ENCODE measurements at regions not wholly inside any gene's neighbourhood (a gene's known extent, or its start where the extent isn't known, plus 50 kb on each side); places are given as distances from the start of the nearest gene placed in this dataset.

- Histone ChIP-seq H3K4me3 (ENCODE audit: low read length) (no peak overlapping the region), H3K4me1 (ENCODE audit: control insufficient read depth in 2 of 2, insufficient read depth in 2 of 2, low read length in 2 of 2) (no peaks in the 10 kb centered on the region), H3K27ac (ENCODE audit: low read depth, low read length) (no peak overlapping the region), H3K36me3 (ENCODE audit: control insufficient read depth in 2 of 3, insufficient read depth in 3 of 3, low read length in 3 of 3) (no peaks in the 10 kb centered on the region), H3K27me3 (ENCODE audit: control insufficient read depth in 2 of 2, insufficient read depth in 2 of 2, low read length in 2 of 2) (no peaks in the 10 kb centered on the region), H3K9me3 (ENCODE audit: control insufficient read depth in 2 of 3, low read length in 3 of 3) (no peaks in the 10 kb centered on the region)
- Mint-ChIP-seq H3K36me3 (no peaks in the 10 kb centered on the region), H3K4me3 (no peak overlapping the region), H3K27ac (no peak overlapping the region), H3K4me1 (no peaks in the 10 kb centered on the region), H3K9me3 (peaks cover 0 to 7% (median 0%) of the 10 kb centered on the region in 11 donors), H3K27me3 (peaks cover 0 to 10% (median 5%) of the 10 kb centered on the region in 5 donors)
- DNase-seq = no peak
- CTCF ChIA-PET = no interaction called here
- intact Hi-C loops (cut with micrococcal nuclease) = no loop called here
- POLR2A ChIA-PET = no interaction called here
- ATAC-seq = no peak
These were observed 58.6 kb upstream of the CXCL8 start for GRCh38 chr4:73681776-73682175.

GRCh38 chr4:73682508-73682907 lies 57.9 kb upstream of the CXCL8 start:
- Histone ChIP-seq H3K27me3 (ENCODE audit: control insufficient read depth in 2 of 2, insufficient read depth in 2 of 2, low read length in 2 of 2) (no peaks in the 10 kb centered on the region), H3K27ac (ENCODE audit: low read depth, low read length) (no peak overlapping the region), H3K9me3 (ENCODE audit: control insufficient read depth in 2 of 3, low read length in 3 of 3) (no peaks in the 10 kb centered on the region), H3K36me3 (ENCODE audit: control insufficient read depth in 2 of 3, insufficient read depth in 3 of 3, low read length in 3 of 3) (no peaks in the 10 kb centered on the region), H3K4me3 (ENCODE audit: low read length) (no peak overlapping the region), H3K4me1 (ENCODE audit: control insufficient read depth in 2 of 2, insufficient read depth in 2 of 2, low read length in 2 of 2) (no peaks in the 10 kb centered on the region)
- POLR2A ChIA-PET = no interaction called here
- H3K4me1 Mint-ChIP-seq = no peaks in the 10 kb centered on the region
- intact Hi-C loops (cut with micrococcal nuclease) = no loop called here
- H3K4me3 Mint-ChIP-seq = no peak overlapping the region
- no peak overlapping the region for H3K27ac Mint-ChIP-seq
- H3K36me3 Mint-ChIP-seq = no peaks in the 10 kb centered on the region
- DNase-seq = no peak
- peaks cover 0 to 10% (median 5%) of the 10 kb centered on the region in 5 donors for H3K27me3 Mint-ChIP-seq
- ATAC-seq = no peak
- H3K9me3 Mint-ChIP-seq = peaks cover 0 to 7% (median 0%) of the 10 kb centered on the region in 11 donors
- CTCF ChIA-PET = no interaction called here

DNA sequence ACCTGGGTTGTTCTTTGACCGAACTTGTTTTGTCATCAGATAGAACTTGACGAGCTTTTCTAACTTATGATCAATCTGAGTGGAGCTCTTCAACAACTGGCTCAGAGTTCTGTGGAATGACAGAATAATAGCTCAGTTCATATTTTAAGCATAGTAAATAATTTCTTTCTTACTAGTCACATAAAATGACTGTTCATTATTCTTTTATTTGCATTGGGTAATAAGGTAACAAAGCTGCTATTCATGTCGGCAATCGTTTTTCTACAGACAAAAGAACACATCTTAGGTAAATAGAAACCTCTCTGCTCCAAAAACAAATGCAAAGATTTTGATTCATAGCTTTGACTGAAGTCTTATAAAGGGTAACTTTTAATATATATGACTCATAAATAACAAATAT lies 57.3 kb upstream of the CXCL8 start:
- H3K36me3 Mint-ChIP-seq = no peaks in the 10 kb centered on the region
- no peaks in the 10 kb centered on the region for H3K4me1 Mint-ChIP-seq
- Histone ChIP-seq H3K4me3 (ENCODE audit: low read length) (no peak overlapping the region), H3K4me1 (ENCODE audit: control insufficient read depth in 2 of 2, insufficient read depth in 2 of 2, low read length in 2 of 2) (no peaks in the 10 kb centered on the region), H3K27ac (ENCODE audit: low read depth, low read length) (no peak overlapping the region), H3K27me3 (ENCODE audit: control insufficient read depth in 2 of 2, insufficient read depth in 2 of 2, low read length in 2 of 2) (no peaks in the 10 kb centered on the region), H3K9me3 (ENCODE audit: control insufficient read depth in 2 of 3, low read length in 3 of 3) (no peaks in the 10 kb centered on the region), H3K36me3 (ENCODE audit: control insufficient read depth in 2 of 3, insufficient read depth in 3 of 3, low read length in 3 of 3) (no peaks in the 10 kb centered on the region)
- no peak overlapping the region for H3K4me3 Mint-ChIP-seq
- POLR2A ChIA-PET = no interaction called here
- peaks cover 0 to 10% (median 5%) of the 10 kb centered on the region in 5 donors for H3K27me3 Mint-ChIP-seq
- ATAC-seq (no peak), DNase-seq (no peak)
- H3K27ac Mint-ChIP-seq = no peak overlapping the region
- peaks cover 0 to 7% (median 0%) of the 10 kb centered on the region in 11 donors for H3K9me3 Mint-ChIP-seq
- intact Hi-C loops (cut with micrococcal nuclease) = no loop called here
- CTCF ChIA-PET = no interaction called here

DNA sequence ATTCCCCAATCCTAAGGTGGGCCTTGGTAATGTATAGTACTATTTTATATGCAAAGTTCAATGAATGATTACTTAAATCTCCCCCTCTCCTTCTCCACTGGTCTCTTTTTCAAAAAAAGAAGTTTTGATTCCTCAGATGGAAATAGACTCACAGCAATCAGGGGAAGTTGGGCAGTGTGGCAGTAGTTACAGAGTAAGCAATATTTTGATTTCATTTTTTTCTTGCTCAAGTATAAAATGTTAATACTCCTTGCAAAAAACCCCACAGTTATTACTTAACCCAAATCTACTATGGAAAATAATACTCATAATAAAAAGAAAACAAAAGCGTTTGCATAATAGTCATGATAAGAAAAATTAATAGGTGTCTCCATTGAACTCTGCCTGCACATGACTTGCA lies 56.9 kb upstream of the CXCL8 start:
- Histone ChIP-seq H3K4me1 (ENCODE audit: control insufficient read depth in 2 of 2, insufficient read depth in 2 of 2, low read length in 2 of 2) (no peaks in the 10 kb centered on the region), H3K36me3 (ENCODE audit: control insufficient read depth in 2 of 3, insufficient read depth in 3 of 3, low read length in 3 of 3) (no peaks in the 10 kb centered on the region), H3K4me3 (ENCODE audit: low read length) (no peak overlapping the region), H3K9me3 (ENCODE audit: control insufficient read depth in 2 of 3, low read length in 3 of 3) (no peaks in the 10 kb centered on the region), H3K27me3 (ENCODE audit: control insufficient read depth in 2 of 2, insufficient read depth in 2 of 2, low read length in 2 of 2) (no peaks in the 10 kb centered on the region), H3K27ac (ENCODE audit: low read depth, low read length) (no peak overlapping the region)
- Mint-ChIP-seq H3K27me3 (peaks cover 0 to 10% (median 5%) of the 10 kb centered on the region in 5 donors), H3K27ac (no peak overlapping the region), H3K36me3 (no peaks in the 10 kb centered on the region), H3K4me3 (no peak overlapping the region), H3K4me1 (no peaks in the 10 kb centered on the region), H3K9me3 (peaks cover 0 to 7% (median 0%) of the 10 kb centered on the region in 11 donors)
- DNase-seq (no peak), ATAC-seq (no peak)
- POLR2A ChIA-PET = no interaction called here
- intact Hi-C loops (cut with micrococcal nuclease) = no loop called here
- CTCF ChIA-PET = no interaction called here

DNA sequence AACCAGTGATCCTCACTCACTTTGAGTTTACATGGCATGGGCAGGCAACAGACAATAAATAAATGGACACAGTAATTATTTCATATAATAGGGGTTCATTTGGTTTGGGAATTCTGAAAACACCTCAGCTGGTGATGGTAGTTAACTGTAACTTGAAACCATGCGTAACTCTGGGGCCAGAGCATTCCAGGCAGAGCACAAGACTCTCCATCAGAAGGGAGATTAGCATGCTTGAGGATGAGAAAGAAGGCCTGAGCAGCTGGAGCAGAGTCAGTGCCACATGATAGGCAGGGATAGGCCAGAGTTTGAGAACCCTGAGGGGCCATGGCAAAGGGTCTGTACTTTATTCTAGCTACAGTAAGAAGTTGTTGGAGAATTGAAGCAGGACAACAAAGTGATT lies 56.3 kb upstream of the CXCL8 start:
- Mint-ChIP-seq H3K4me3 (no peak overlapping the region), H3K4me1 (no peaks in the 10 kb centered on the region), H3K27me3 (peaks cover 0 to 10% (median 5%) of the 10 kb centered on the region in 5 donors), H3K36me3 (no peaks in the 10 kb centered on the region), H3K27ac (no peak overlapping the region), H3K9me3 (peaks cover 0 to 7% (median 0%) of the 10 kb centered on the region in 11 donors)
- Histone ChIP-seq H3K4me1 (ENCODE audit: control insufficient read depth in 2 of 2, insufficient read depth in 2 of 2, low read length in 2 of 2) (no peaks in the 10 kb centered on the region), H3K4me3 (ENCODE audit: low read length) (no peak overlapping the region), H3K36me3 (ENCODE audit: control insufficient read depth in 2 of 3, insufficient read depth in 3 of 3, low read length in 3 of 3) (no peaks in the 10 kb centered on the region), H3K27me3 (ENCODE audit: control insufficient read depth in 2 of 2, insufficient read depth in 2 of 2, low read length in 2 of 2) (no peaks in the 10 kb centered on the region), H3K9me3 (ENCODE audit: control insufficient read depth in 2 of 3, low read length in 3 of 3) (no peaks in the 10 kb centered on the region), H3K27ac (ENCODE audit: low read depth, low read length) (no peak overlapping the region)
- ChIA-PET CTCF (no interaction called here), POLR2A (no interaction called here)
- no peak for DNase-seq
- no peak for ATAC-seq
- intact Hi-C loops (cut with micrococcal nuclease) = no loop called here

DNA sequence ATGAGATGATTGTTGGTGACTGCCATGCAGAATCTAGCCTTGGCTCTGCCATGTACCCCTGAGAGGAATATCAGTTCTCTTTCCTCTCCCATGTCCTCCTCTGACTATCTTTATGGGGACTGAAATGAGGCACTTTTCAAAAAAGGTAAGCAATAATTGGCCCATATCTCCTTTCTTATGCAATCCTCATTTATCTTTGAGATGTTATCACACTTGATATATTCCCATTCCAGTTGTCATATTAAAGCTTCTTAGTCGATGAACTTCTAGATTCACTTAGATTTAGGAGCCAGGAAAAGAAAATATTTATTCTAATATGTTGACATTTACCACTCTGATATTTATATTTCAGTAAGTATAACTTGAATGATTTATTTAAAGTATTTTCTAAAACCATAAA lies 55.3 kb upstream of the CXCL8 start:
- DNase-seq (no peak), ATAC-seq (no peak)
- ChIA-PET POLR2A (no interaction called here), CTCF (no interaction called here)
- Mint-ChIP-seq H3K4me3 (no peak overlapping the region), H3K9me3 (peaks cover 0 to 12% (median 2%) of the 10 kb centered on the region in 11 donors), H3K27me3 (peaks cover 0 to 10% (median 7%) of the 10 kb centered on the region in 5 donors), H3K27ac (no peak overlapping the region), H3K36me3 (no peaks in the 10 kb centered on the region), H3K4me1 (no peaks in the 10 kb centered on the region)
- no peaks in the 10 kb centered on the region for H3K36me3 ChIP-seq (ENCODE audit: control insufficient read depth in 2 of 3, insufficient read depth in 3 of 3, low read length in 3 of 3)
- H3K4me1 ChIP-seq (ENCODE audit: control insufficient read depth in 2 of 2, insufficient read depth in 2 of 2, low read length in 2 of 2) = no peaks in the 10 kb centered on the region
- H3K27ac ChIP-seq (ENCODE audit: low read depth, low read length) = no peak overlapping the region
- no peak overlapping the region for H3K4me3 ChIP-seq (ENCODE audit: low read length)
- no peaks in the 10 kb centered on the region for H3K27me3 ChIP-seq (ENCODE audit: control insufficient read depth in 2 of 2, insufficient read depth in 2 of 2, low read length in 2 of 2)
- intact Hi-C loops (cut with micrococcal nuclease) = no loop called here
- no peaks in the 10 kb centered on the region for H3K9me3 ChIP-seq (ENCODE audit: control insufficient read depth in 2 of 3, low read length in 3 of 3)

DNA sequence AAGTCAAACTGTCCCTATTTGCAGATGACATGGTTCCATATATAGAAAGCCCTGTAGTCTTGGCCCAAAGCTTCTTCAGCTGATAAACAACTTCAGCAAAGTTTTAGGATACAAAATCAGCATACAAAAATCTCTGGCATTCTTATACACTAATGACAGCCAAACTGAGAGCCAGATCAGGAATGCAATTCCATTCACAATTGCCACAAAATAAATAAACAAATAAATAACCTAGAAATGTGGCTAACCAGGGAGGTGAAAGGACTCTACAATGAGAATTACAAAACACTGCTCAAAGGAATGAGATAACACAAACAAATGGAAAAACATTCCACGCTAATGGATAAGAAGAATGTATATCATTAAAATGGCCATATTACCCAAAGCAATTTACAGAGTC lies 52.9 kb upstream of the CXCL8 start:
- Mint-ChIP-seq H3K36me3 (no peaks in the 10 kb centered on the region), H3K4me1 (no peaks in the 10 kb centered on the region), H3K4me3 (no peak overlapping the region), H3K27me3 (peaks cover 0 to 14% (median 9%) of the 10 kb centered on the region in 5 donors), H3K27ac (no peak overlapping the region), H3K9me3 (peaks cover 0 to 21% (median 3%) of the 10 kb centered on the region in 11 donors)
- no peaks in the 10 kb centered on the region for H3K4me1 ChIP-seq (ENCODE audit: control insufficient read depth in 2 of 2, insufficient read depth in 2 of 2, low read length in 2 of 2)
- H3K36me3 ChIP-seq (ENCODE audit: control insufficient read depth in 2 of 3, insufficient read depth in 3 of 3, low read length in 3 of 3) = no peaks in the 10 kb centered on the region
- H3K9me3 ChIP-seq (ENCODE audit: control insufficient read depth in 2 of 3, low read length in 3 of 3) = no peaks in the 10 kb centered on the region
- ATAC-seq = no peak
- CTCF ChIA-PET = no interaction called here
- no peak for DNase-seq
- intact Hi-C loops (cut with micrococcal nuclease) = no loop called here
- H3K27me3 ChIP-seq (ENCODE audit: control insufficient read depth in 2 of 2, insufficient read depth in 2 of 2, low read length in 2 of 2) = no peaks in the 10 kb centered on the region
- H3K4me3 ChIP-seq (ENCODE audit: low read length) = no peak overlapping the region
- H3K27ac ChIP-seq (ENCODE audit: low read depth, low read length) = no peak overlapping the region
- POLR2A ChIA-PET = no interaction called here
